ENCODE measurements at regions not wholly inside any gene's neighbourhood (a gene's known extent, or its start where the extent isn't known, plus 50 kb on each side); places are given as distances from the start of the nearest gene placed in this dataset.

GRCh38 chr14:35999294-35999693 lies 173.2 kb downstream of the BRMS1L start:
- TF ChIP-seq POU2F2 (IDR thresholded peaks at IDR 0.05; ENCODE audit: low read depth, low read length) (no peak), POLR2AphosphoS5 (IDR thresholded peaks at IDR 0.05; ENCODE audit: low read depth, low read length) (no peak), PAX5 (IDR thresholded peaks at IDR 0.05; ENCODE audit: insufficient read depth, low read length, severe bottlenecking) (no peak), SPI1 (IDR thresholded peaks at IDR 0.05; ENCODE audit: low read depth, low read length) (no peak), TAF1 (IDR thresholded peaks at IDR 0.05; ENCODE audit: low read depth, low read length) (no peak), POLR2A (IDR thresholded peaks at IDR 0.05; ENCODE audit: low read depth, low read length) (no peak)
- no peak for FAIRE-seq
- DNase-seq (ENCODE audit: insufficient read length, low spot score): no peak

DNA sequence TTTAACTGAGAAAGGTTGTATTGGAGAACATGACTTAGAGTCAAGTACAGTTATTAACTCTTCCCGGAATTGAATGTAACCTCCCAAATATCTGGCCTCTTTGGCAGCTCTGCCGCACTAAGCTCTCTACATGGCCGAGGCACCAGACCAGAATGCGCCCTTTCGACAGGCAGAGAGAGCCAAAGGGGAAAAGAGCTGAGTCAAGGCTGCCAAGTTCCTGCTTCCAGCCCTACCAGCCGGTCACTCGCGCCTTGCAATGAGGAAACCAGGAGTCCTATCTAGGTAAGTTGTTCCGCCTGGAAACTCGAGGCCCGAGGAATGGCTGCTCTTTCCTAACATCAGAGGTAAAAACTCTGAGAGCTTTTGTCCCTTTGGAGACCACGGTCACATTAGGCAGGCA lies 172.2 kb downstream of the BRMS1L start:
- no peak for DNase-seq (ENCODE audit: insufficient read length, low spot score)
- no peak for FAIRE-seq
- TF ChIP-seq PAX5 (IDR thresholded peaks at IDR 0.05; ENCODE audit: insufficient read depth, low read length, severe bottlenecking) (no peak), POLR2AphosphoS5 (IDR thresholded peaks at IDR 0.05; ENCODE audit: low read depth, low read length) (no peak), POU2F2 (IDR thresholded peaks at IDR 0.05; ENCODE audit: low read depth, low read length) (no peak), SPI1 (IDR thresholded peaks at IDR 0.05; ENCODE audit: low read depth, low read length) (no peak), POLR2A (IDR thresholded peaks at IDR 0.05; ENCODE audit: low read depth, low read length) (no peak), TAF1 (IDR thresholded peaks at IDR 0.05; ENCODE audit: low read depth, low read length) (no peak)

DNA sequence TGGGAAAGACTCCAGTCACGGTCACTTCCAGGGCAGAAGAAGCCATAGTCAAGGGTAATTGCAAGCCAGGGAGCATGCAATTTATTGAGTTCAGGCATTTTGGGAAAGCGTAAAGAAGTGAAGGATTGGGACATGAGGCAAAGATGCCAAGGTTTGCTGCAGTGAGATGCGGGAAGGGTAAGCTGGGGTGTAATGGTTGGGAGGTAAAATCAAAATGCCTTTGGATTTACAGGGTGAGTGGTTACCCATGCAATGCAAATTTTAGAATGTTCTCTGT lies 167.5 kb downstream of the BRMS1L start:
- TF ChIP-seq PAX5 (IDR thresholded peaks at IDR 0.05; ENCODE audit: insufficient read depth, low read length, severe bottlenecking) (no peak), POLR2AphosphoS5 (IDR thresholded peaks at IDR 0.05; ENCODE audit: low read depth, low read length) (no peak), POLR2A (IDR thresholded peaks at IDR 0.05; ENCODE audit: low read depth, low read length) (no peak), POU2F2 (IDR thresholded peaks at IDR 0.05; ENCODE audit: low read depth, low read length) (no peak), TAF1 (IDR thresholded peaks at IDR 0.05; ENCODE audit: low read depth, low read length) (no peak), SPI1 (IDR thresholded peaks at IDR 0.05; ENCODE audit: low read depth, low read length) (no peak)
- no peak for FAIRE-seq
- DNase-seq (ENCODE audit: insufficient read length, low spot score): no peak

DNA sequence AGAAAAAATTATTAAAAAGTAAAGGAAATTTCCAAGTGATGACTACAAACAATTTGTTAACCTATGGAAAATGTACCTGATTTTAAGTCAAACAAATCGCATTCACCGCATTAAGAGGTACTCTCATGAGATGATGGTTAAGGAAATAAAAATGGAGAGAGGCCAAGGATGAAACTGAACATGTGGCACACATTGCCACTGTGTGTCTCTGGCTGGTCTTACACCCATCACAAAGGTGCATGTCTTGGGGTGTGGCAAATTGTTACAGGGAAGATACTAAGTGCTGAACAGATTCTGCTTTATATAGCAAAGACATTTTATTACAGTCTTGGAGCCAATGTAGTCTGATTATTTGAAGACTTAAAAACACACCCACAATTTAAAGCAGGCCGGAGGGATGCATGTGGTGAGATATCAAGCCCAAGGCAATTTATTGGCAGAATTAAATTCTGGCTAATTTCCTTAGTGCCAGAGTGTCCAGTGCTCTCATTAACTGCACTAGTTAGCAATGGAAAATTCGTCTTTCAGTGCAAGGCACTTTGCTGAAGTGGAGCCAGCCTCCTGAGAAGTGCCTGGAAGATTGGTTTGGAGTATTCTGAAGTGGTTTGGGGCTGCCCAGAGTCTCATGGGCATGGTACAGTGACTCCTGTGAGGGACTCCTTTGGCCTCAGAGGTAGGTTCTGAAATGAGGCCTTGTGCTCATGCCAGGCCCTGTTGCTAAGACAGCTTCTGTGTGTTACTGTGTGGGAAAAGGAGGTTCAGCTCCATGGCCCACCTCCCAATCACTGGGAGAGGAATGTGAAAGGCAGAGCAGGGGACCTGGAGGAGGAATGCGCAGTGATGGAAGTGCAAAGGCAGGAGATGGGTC lies 166.9 kb downstream of the BRMS1L start:
- DNase-seq (ENCODE audit: insufficient read length, low spot score): no peak
- no peak for TF ChIP-seq POU2F2 (IDR thresholded peaks at IDR 0.05; ENCODE audit: low read depth, low read length)
- no peak for TF ChIP-seq SPI1 (IDR thresholded peaks at IDR 0.05; ENCODE audit: low read depth, low read length)
- TF ChIP-seq POLR2AphosphoS5 (IDR thresholded peaks at IDR 0.05; ENCODE audit: low read depth, low read length): no peak
- no peak for TF ChIP-seq POLR2A (IDR thresholded peaks at IDR 0.05; ENCODE audit: low read depth, low read length)
- TF ChIP-seq PAX5 (IDR thresholded peaks at IDR 0.05; ENCODE audit: insufficient read depth, low read length, severe bottlenecking): no peak
- no peak for TF ChIP-seq TAF1 (IDR thresholded peaks at IDR 0.05; ENCODE audit: low read depth, low read length)
- no peak for FAIRE-seq

DNA sequence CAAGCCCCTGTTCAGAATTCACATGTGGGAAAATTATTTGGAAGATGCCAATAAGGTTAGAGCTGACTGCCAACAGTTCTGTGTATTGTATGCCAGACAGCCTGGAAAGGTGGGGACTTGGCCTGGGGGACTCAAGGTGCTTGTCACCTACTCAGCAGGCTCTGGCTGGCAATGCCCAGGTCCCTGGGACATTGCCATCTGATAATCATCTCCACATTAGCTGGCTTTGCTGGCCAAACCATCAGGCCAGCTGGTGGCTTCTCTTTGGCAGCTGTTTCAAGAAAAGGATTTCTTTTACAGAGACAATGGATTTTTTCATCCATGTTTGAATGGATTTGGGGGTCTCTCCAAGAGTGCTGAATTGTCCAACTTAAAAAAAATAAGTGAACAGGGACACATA lies 165.2 kb downstream of the BRMS1L start:
- DNase-seq (ENCODE audit: insufficient read length, low spot score) (no peak), FAIRE-seq (no peak)

GRCh38 chr14:35989736-35990135 lies 163.6 kb downstream of the BRMS1L start:
- TF ChIP-seq POU2F2 (IDR thresholded peaks at IDR 0.05; ENCODE audit: low read depth, low read length) (no peak), TAF1 (IDR thresholded peaks at IDR 0.05; ENCODE audit: low read depth, low read length) (no peak), PAX5 (IDR thresholded peaks at IDR 0.05; ENCODE audit: insufficient read depth, low read length, severe bottlenecking) (no peak), SPI1 (IDR thresholded peaks at IDR 0.05; ENCODE audit: low read depth, low read length) (no peak), POLR2A (IDR thresholded peaks at IDR 0.05; ENCODE audit: low read depth, low read length) (no peak), POLR2AphosphoS5 (IDR thresholded peaks at IDR 0.05; ENCODE audit: low read depth, low read length) (no peak)
- DNase-seq (ENCODE audit: insufficient read length, low spot score) (no peak), FAIRE-seq (no peak)

More for the DNA sequence above, 165.2 kb downstream of the BRMS1L start:
- TF ChIP-seq POLR2AphosphoS5 (IDR thresholded peaks at IDR 0.05; ENCODE audit: low read depth, low read length): no peak
- no peak for TF ChIP-seq PAX5 (IDR thresholded peaks at IDR 0.05; ENCODE audit: insufficient read depth, low read length, severe bottlenecking)
- no peak for TF ChIP-seq TAF1 (IDR thresholded peaks at IDR 0.05; ENCODE audit: low read depth, low read length)
- no peak for TF ChIP-seq POLR2A (IDR thresholded peaks at IDR 0.05; ENCODE audit: low read depth, low read length)
- no peak for TF ChIP-seq SPI1 (IDR thresholded peaks at IDR 0.05; ENCODE audit: low read depth, low read length)
- TF ChIP-seq POU2F2 (IDR thresholded peaks at IDR 0.05; ENCODE audit: low read depth, low read length): no peak

DNA sequence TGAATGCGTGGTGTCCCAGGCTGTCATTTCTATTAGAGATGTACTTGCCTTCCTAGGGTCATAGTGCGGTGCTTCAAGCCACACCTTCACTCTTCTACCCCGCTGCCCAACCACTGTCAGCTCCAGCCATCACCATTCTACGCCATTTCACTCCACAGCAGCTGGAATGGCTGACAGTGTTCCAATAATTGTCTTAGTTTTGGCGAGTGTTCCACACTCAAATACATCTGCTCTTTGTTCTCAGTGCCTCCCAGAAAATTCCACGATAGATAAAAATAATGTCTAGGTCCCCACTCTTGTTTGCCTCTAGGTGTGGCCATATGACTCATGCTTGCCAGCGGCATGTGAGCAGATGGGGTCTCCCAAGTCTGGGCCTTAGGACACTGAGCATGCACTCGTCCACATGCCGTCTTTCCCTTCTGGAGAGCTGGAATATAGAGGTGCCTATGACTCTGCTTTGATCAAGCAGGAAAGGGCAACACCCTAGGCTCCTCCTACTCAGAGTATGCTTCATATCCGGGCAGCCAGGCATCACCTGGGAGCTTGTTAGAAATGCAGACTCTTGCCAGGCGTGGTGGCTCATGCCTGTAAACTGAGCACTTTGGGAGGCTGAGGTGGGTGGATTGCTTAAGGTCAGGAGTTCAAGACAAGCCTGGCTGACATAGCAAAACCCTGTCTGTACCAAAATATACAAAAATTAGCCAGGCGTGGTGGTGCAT lies 163.0 kb downstream of the BRMS1L start:
- DNase-seq (ENCODE audit: insufficient read length, low spot score) (no peak), FAIRE-seq (no peak)
- no peak for TF ChIP-seq SPI1 (IDR thresholded peaks at IDR 0.05; ENCODE audit: low read depth, low read length)
- TF ChIP-seq POLR2A (IDR thresholded peaks at IDR 0.05; ENCODE audit: low read depth, low read length): no peak
- no peak for TF ChIP-seq PAX5 (IDR thresholded peaks at IDR 0.05; ENCODE audit: insufficient read depth, low read length, severe bottlenecking)
- no peak for TF ChIP-seq POU2F2 (IDR thresholded peaks at IDR 0.05; ENCODE audit: low read depth, low read length)

- no peak for FAIRE-seq
- no peak for TF ChIP-seq TAF1 (IDR thresholded peaks at IDR 0.05; ENCODE audit: low read depth, low read length)
- TF ChIP-seq SPI1 (IDR thresholded peaks at IDR 0.05; ENCODE audit: low read depth, low read length): no peak
- no peak for TF ChIP-seq POU2F2 (IDR thresholded peaks at IDR 0.05; ENCODE audit: low read depth, low read length)
- TF ChIP-seq POLR2AphosphoS5 (IDR thresholded peaks at IDR 0.05; ENCODE audit: low read depth, low read length): no peak
- TF ChIP-seq POLR2A (IDR thresholded peaks at IDR 0.05; ENCODE audit: low read depth, low read length): no peak
- TF ChIP-seq PAX5 (IDR thresholded peaks at IDR 0.05; ENCODE audit: insufficient read depth, low read length, severe bottlenecking): no peak
- no peak for DNase-seq (ENCODE audit: insufficient read length, low spot score)
Observed at GRCh38 chr14:35988550-35988949, 162.4 kb downstream of the BRMS1L start.

DNA sequence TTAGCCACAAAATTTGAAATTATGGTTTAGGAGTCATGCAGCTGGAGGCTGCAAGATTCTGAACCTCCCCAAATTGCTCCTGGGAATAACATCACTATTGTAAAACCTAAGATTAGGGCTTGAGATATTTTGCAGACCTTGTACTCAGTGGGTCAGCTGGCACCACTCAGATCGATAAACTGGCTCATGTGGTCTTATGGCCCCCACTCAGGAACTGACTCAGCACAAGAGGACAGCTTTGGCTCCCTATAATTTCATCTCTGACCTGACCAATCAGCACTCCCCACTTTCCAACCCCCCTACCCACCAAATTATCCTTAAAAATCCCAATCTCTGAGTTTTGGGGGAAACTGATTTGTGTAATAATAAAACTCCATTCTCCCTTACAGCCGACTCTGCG lies 161.6 kb downstream of the BRMS1L start:
- no peak for DNase-seq (ENCODE audit: insufficient read length, low spot score)
- TF ChIP-seq POLR2AphosphoS5 (IDR thresholded peaks at IDR 0.05; ENCODE audit: low read depth, low read length) (no peak), POU2F2 (IDR thresholded peaks at IDR 0.05; ENCODE audit: low read depth, low read length) (no peak), POLR2A (IDR thresholded peaks at IDR 0.05; ENCODE audit: low read depth, low read length) (no peak), SPI1 (IDR thresholded peaks at IDR 0.05; ENCODE audit: low read depth, low read length) (no peak), TAF1 (IDR thresholded peaks at IDR 0.05; ENCODE audit: low read depth, low read length) (no peak), PAX5 (IDR thresholded peaks at IDR 0.05; ENCODE audit: insufficient read depth, low read length, severe bottlenecking) (no peak)
- FAIRE-seq: no peak
